BJ (cell line): ENCODE measurements at regions not wholly inside any gene's neighbourhood (a gene's known extent, or its start where the extent isn't known, plus 50 kb on each side); places are given as distances from the start of the nearest gene placed in this dataset.

ENCODE experiments used
- CTCF ChIA-PET: fragments of 350-600 bp; formaldehyde crosslinking; extraction: SDS; loops from one replicate; lab custom pipeline; 2021; ENCODE audit warnings: antibody characterized with exemption, inconsistent platforms; lab: Yijun Ruan, JAX
- POLR2A ChIA-PET: fragments of 300-600 bp; sonication (Branson Sonifier 250); formaldehyde crosslinking; extraction: SDS; loops from one replicate; lab custom pipeline; 2021; ENCODE audit warnings: antibody characterized with exemption; lab: Charles Lee
- DNase-seq: peaks from one replicate; pipeline ENCODE4 v3.0.0-alpha.2; 2011; ENCODE audit warnings: low read depth
- H3K27me3 ChIP-seq: 2 replicates; pipeline ENCODE4 v1.6.0; 2011; ENCODE audit warnings: low read length; ENCODE audit not compliant: control insufficient read depth, insufficient read depth
- H3K36me3 ChIP-seq: 2 replicates; pipeline ENCODE4 v1.5.1; 2011; ENCODE audit warnings: low read length; ENCODE audit not compliant: control insufficient read depth, insufficient read depth
- H3K4me3 ChIP-seq: 2 replicates; pipeline ENCODE4 v1.5.1; 2011; ENCODE audit warnings: low read depth, mild to moderate bottlenecking, control low read depth, low read length
- CTCF ChIP-seq: IDR thresholded peaks from 2 replicates; pipeline ENCODE4 v1.5.1; 2011; ENCODE audit warnings: low read depth, mild to moderate bottlenecking, control low read depth, inconsistent platforms, low read length, moderate library complexity; ENCODE audit not compliant: insufficient read depth

GRCh38 chr15:53106505-53107286 lies 316.6 kb upstream of the ONECUT1 start:
- no peak for DNase-seq
- no peak for TF ChIP-seq CTCF
- Histone ChIP-seq H3K4me3 (no peak overlapping the region), H3K27me3 (no peaks in the 10 kb centered on the region), H3K36me3 (no peaks in the 10 kb centered on the region)
- CTCF ChIA-PET = no interaction called here
- POLR2A ChIA-PET = no interaction called here

GRCh38 chr15:53102483-53102882 lies 312.3 kb upstream of the ONECUT1 start:
- H3K36me3 ChIP-seq = no peaks in the 10 kb centered on the region
- TF ChIP-seq CTCF = no peak
- H3K27me3 ChIP-seq = no peaks in the 10 kb centered on the region
- ChIA-PET CTCF (interaction anchor here (1.2 kb wide), 1 partner anchor 20 kb away, joined by 3 read pairs; no protein-coding TSS in a partner anchor), POLR2A (no interaction called here)
- no peak for DNase-seq
- H3K4me3 ChIP-seq = no peak overlapping the region

GRCh38 chr15:53080484-53080883 lies 290.3 kb upstream of the ONECUT1 start:
- no peak overlapping the region for H3K4me3 ChIP-seq
- no peaks in the 10 kb centered on the region for H3K36me3 ChIP-seq
- ChIA-PET POLR2A (no interaction called here), CTCF (no interaction called here)
- DNase-seq = no peak
- no peak for TF ChIP-seq CTCF
- H3K27me3 ChIP-seq = no peaks in the 10 kb centered on the region

- no peak for TF ChIP-seq CTCF
- H3K36me3 ChIP-seq = no peaks in the 10 kb centered on the region
- ChIA-PET POLR2A (no interaction called here), CTCF (no interaction called here)
- H3K27me3 ChIP-seq = no peaks in the 10 kb centered on the region
- H3K4me3 ChIP-seq = no peak overlapping the region
- DNase-seq = no peak
Observed at GRCh38 chr15:53074221-53074620, 284.1 kb upstream of the ONECUT1 start.

- Histone ChIP-seq H3K4me3 (no peak overlapping the region), H3K27me3 (no peaks in the 10 kb centered on the region), H3K36me3 (no peaks in the 10 kb centered on the region)
- ChIA-PET CTCF (no interaction called here), POLR2A (no interaction called here)
- TF ChIP-seq CTCF = no peak
- DNase-seq = no peak
Observed at GRCh38 chr15:53072077-53072476, 281.9 kb upstream of the ONECUT1 start.
